HG03442 (cell line): ENCODE measurements at regions not wholly inside any gene's neighbourhood (a gene's known extent, or its start where the extent isn't known, plus 50 kb on each side); places are given as distances from the start of the nearest gene placed in this dataset.

ENCODE experiments used
- ATAC-seq: cut with Tn5 transposase; IDR thresholded peaks from one replicate; pipeline ENCODE4 v1.9.1; 2021; ENCODE audit warnings: mild to moderate bottlenecking, moderate library complexity; ENCODE audit not compliant: unreplicated experiment

DNA sequence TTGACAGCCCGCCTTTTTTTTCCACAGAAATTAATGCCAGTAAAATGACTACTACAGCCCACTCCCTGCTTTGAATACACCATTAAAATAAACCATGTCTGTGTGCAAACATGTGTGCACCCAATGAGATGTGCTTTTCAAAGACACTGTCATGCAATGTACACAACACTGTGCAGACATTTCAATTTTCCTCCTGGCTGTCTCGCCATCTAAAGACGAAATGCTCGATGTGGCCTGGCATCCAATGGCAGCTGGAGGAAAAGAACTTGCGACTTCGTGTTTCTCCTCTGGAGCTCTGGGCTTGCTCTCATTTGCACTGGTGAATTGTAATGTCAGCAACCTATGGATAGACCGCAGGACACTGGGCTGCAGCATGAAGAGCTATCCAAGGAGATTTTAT, 147.0 kb upstream of the NAV2 start:
- no peak for ATAC-seq

DNA sequence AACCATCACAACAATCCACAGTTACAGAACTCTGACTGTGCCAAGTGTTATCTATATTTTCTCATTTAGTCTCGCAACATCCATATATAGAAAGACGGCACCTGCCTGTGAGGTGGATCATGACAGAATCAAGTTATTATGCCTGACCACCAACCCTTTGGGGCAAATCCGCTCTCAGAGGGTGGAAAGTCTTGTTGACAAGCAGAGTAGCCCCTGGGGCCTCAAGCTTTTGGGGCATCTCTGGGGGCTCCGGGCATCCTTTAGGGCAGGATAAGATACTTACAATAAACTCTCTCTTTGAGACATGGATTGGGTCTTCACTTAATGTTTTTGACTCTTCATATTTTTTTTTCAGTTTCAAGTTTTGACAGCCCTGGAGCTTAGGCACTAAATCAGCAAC, 150.5 kb upstream of the NAV2 start:
- no peak for ATAC-seq

DNA sequence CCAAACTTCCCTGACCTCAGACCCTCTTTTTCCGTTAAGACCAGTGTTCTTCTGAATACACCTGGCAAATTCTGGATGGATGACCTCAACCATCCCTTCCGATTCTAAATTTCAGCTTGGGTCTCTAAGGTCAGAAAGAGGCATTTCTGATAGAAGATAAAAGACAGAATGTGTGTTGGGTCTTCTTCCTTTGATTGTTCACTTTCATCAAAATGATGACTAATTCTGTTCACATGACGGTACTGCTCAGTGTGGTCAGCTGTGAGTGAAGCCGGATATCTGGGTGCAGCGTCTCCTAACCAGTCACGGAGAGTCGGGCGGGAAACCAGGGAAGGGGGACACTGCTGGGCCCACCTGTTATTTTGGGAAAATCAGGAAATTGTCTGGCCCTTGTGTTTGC, 151.6 kb upstream of the NAV2 start:
- ATAC-seq = no peak

DNA sequence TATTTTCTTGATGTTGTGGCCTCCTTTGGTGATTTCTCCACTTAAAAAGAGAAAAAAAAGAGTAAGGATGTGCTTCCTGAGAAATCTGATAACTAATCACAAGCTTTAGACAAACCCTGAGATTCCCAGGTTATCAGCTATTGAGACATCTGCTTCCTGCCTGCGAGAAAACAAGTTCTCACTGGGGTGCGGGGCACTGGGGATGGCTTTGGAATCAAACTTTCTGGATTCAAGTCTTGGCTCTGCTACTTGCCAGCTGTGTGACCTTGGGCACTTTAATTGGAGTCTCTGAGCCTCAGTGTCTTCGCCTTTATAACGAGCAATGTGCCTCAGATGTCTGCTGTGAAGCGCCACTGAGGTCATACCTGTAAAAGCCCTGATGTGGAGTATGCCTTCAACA, 152.5 kb upstream of the NAV2 start:
- ATAC-seq = no peak

DNA sequence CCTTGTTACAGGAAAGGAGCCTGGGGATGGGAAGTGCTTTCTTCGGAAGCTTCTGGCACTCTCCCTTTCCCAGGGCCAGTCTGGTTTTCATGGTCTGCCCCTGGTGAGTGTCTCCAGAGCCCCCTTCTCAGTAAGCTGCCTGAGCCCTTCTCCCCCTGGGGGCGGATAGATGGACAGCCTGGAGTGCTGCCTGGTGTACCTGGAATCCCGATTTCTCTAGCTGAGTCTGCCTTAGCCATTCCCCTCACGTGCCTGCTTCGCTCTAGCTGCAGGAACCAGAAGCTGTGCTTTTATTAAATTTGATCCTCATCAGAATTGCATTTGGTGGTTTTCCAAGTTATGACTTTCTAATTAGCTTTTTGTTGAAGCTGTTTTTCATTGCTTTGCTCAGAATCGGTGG, 152.9 kb upstream of the NAV2 start:
- no peak for ATAC-seq

DNA sequence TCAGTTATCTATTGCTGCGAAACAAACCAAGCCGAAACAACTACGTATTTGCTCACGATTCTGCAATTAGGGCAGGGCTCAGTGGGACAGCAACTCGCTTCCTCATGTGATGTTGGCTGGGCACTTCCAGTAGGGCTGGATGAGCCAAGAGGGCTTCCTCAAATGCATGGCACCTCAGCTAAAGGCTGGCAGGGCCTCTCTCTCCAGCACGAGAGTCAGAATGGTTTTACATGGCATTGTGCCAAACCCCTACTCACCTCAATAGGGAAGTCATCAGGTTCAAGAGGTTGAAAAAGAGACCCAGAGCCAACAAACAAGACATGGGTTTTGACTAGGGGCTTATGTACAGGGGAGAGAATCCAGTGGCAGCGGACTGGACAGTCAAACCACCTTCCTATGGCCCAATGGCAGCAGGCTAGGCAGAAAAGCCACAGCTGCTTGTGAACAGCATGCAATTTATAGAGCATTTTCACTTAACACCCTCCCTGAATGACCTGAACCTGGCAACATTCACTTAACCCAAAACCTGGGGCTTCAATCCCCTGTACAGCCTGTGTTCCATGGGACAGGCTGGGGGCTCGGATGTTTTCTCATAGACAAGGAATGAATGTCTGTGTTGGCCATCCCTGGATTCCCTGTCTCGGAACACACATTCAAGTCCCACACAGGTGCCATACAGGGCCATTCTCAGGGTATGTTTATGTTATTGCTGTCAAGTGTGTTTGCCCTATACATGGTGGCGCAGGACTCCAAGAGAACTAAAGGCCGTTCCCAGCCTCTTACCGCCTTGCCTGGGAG, 154.2 kb upstream of the NAV2 start:
- no peak for ATAC-seq

DNA sequence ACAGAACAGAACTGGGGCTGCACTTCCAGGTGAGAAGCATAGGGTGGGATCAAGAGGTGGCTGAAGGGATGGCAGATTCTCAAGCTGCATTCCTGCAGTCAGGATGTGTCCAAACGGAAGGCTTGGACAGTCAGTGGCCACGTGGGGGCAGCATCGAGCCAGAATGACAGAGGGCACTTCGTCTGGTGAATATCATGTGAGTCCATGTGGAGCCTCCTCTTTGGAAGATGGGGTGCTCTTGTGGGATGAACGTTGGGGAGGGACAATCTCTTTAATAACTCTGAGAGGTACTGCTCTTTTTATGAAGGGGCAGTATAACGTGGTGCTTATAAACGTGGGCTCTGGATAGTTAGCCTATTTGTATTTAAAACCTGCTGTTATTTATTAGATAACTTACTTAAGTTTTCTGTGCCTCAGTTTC, 154.9 kb upstream of the NAV2 start:
- ATAC-seq = no peak

DNA sequence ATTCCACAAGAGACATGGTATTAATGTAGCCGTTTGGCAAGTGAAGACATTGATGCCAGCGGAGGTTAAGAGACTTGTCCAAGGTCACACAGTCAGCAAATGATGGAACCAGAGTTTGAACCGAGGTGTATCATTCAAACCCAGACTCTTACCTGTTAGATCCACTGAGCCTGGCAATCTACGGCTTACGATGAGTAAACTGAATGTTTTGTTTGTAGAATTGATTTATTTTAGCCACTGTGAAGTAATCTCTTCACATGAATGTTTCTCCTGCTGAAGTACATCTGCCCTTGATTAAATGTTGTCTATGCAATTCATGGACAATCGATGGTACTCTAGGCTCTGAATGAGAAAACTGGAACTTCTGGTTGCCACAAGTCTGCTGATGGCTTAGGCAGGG, 155.5 kb upstream of the NAV2 start:
- no peak for ATAC-seq

DNA sequence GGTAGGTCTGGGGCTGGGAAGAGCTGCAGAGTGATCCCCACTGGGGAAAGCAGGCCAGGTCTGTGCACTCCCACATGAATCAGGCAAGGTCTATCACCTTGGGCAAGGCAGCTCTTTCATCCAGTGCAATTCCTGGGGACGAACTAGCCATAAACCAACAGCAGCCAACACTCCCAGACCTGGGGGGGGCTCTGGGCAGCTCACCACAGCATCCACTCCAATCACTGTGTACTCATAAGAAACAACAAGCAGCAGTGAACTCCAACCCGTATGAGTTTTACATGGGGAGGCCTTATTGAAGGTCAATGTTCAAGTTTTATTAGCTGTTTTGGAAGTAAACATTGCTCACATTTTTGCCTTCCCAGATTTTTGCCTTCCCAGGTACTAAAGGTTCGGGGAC, 157.4 kb upstream of the NAV2 start:
- ATAC-seq = no peak

DNA sequence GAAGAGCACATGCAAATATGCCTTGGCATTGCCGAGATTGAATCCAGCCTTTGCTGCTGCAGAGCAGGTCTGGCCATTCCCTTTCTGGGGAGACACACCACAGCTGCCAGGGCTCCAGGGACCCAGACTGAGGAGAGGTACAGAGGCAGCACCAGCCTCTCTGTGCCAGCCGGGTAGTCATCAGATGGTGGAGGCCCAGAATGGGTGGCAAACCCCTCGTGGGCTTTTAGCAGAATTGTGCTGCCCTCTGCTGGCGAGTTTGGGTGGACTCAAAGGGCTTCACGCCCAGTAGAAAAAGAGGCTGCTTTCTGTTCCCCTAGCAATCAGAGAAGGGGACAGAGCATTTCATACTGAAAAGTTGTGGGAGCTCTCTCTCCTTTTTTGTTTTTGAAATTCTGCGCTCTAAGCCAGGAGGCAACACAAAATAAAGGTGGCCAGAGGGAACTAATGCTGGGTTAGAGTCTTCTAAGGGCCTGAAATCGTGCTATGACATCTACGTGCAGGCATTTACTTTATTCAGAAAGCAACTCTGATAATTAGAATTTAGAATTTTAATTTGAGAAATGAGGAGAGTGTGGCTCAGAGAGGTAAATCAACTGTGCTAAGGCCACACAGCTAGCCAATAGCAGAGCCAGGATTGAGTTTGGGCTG, 158.8 kb upstream of the NAV2 start:
- peak; percentile 60 for ATAC-seq

DNA sequence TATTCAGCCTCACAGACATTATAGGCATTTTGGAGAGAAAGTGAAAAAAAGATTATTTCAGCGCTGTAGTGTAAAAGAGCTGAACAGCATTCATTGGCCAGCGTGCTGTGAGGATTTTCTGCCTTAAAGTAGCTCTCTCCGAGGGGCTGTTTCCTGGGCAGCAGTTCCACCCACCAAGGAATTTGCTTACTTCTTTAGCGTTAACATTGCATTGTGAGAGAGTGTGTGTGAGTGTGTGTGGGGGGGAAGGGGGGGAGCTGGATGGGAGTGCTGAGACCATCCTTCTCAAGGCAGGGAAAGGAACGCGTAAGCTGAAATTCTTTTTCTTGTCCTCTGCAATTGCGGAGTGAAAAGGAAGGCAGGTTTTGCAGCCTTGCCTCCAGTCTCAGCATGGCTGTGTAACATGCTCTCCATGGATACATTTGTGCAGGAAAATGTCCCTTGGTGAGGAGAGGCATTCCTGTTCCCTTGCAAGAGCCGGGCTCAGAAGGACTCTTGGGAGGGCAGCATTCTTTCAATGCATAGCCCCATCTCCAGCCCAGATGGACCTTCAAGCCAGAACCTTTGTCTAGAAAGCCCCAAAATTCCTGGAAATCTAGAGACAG, 159.9 kb upstream of the NAV2 start:
- no peak for ATAC-seq

DNA sequence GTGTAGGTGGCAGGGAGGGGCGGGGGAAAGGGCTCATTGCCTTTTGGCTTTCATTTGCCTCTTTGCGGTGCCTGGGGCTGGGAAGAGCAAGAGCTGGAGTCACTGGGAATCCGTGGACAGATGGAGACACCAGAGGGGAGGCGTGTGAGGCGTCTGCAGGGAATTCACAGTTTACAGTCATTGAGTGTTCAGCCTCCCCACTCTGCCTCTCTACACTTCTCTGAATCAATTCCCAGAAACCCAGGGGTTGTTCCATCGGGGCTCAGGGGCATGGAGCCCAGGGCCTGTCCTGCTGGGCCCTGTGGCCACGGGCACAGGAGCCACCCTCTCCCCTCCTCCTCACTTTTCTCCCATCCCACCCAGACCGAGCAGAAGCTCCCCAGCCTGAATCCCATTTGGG, 160.5 kb upstream of the NAV2 start:
- ATAC-seq = no peak

DNA sequence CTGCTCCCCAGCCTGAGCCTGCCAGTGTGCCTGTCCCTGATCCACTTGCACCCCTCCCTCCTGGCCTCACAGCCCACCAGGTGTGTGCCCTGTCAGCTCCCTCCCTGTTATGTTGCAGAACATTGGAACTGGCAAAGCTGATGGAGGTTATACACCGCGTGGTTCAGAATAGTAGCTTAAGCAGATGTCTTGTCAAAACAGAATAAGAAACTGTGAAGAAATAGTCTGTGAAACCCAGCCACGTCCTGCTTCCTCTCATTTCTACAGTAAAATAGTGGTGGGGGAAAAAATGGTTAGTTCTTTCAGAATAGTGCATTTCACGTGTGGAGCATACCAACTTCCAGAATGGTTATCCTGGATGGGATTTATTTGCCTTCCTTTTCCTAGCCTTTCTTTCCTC, 161.2 kb upstream of the NAV2 start:
- ATAC-seq = no peak

DNA sequence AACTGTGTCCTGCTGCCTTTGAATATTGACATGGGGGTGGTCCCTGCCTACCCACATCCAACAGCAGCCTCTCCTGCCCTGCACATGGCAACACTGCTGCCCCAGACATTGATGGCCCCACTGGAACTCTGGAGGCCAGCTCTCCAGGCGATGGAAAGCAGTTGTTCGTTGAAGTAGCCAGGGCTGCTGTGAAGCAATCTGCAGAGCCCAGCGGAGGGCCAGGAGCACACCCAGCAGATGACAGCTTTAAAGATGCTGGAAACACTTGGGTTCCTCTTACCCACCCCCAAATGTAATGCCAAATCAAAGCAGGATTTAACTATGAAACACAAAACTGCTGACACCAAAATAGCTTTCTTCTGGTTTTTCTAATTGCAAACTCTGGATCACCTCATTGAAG, 165.6 kb upstream of the NAV2 start:
- no peak for ATAC-seq

DNA sequence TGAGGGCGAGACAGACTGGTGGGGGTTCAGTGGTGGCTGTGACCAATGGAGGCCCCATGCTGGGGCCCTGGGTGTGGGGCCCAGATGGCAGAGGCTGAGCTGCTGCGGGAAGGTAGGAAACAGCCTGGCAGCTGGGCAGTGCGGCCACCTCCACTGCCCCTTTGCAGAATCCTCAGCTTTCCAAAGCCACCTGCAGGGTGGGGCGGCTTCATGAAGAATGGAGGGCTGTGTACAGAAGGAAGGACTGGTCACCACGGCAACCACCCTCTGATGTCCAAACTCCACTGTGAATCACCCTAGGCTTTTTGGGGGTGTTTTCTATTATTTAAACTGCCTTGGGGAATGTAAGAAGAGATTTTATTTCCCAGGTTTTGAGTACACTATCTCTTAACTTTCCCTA, 166.3 kb upstream of the NAV2 start:
- ATAC-seq = no peak

DNA sequence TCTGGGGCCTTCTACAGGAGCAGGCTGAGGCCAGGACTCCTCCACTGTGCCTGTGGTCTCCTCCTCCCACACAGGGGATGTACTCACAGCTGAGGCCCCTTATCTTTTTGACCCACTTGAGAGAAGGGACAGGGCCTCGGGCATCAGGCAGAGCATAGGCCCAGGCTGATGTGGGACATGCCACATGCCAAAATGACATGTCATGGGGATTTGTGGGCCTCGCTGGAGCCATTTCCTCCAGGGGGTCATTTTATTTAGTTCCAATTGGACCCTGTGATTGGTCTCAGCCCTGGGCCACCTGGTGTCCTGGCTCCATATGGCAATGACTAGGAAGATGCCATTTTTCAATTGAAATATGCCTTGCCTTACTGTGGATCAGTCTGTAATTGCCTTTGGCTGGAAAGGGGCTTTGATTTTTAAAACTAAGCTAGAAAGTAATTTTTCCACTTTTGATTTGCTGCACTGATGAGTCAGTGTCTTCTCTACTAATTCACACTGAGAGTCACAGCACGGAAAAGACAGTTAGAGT, 171.1 kb upstream of the NAV2 start:
- no peak for ATAC-seq

DNA sequence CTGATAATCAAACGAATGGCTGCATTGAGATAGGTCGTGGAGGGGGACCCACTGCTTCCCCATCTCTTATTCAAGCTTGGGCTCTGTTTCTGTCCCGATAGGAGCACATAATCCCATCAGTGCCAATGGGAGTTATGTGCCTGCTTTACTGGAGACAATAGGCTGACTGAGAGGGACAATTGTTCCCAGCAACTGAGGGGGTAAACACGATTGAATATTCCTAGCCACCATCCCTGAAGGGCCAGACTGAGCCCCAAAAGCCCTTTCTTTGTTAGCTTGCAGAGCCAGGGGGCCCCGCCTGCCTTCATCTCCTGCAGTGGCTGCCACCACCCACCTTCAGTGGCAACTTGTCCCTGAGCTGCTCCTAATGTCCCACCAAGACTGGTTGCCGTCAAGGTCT, 172.8 kb upstream of the NAV2 start:
- no peak for ATAC-seq

DNA sequence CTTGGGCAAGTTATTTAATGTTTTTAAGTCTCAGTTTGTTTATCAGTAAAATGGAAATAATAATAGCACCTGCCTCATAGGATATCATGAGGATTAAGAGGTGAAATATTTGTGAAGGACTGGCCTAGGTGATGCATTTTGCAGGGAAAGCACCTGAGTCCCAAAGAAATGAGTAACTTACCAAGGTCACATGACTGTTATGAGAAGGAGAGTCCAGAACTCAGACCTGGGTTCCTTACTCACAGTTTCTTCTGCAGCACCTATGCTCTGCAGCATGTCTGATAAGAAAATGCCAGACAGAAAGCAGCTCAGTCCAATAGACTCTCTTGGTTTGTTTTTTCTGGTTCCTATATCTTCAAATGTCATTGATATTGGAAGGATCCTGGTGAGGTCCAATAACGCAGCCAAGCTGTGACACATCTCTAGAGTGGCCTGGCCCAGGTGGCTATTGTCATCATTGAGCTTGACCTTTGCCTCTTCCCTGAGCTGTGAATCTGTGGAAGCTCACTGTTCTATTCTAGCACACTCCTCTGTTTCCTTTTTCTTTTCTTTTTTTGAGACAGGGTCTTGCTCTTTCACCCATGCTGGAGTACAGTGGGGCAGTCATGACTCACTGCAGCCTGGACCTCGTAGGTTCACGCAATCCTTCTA, 174.7 kb upstream of the NAV2 start:
- ATAC-seq = no peak

DNA sequence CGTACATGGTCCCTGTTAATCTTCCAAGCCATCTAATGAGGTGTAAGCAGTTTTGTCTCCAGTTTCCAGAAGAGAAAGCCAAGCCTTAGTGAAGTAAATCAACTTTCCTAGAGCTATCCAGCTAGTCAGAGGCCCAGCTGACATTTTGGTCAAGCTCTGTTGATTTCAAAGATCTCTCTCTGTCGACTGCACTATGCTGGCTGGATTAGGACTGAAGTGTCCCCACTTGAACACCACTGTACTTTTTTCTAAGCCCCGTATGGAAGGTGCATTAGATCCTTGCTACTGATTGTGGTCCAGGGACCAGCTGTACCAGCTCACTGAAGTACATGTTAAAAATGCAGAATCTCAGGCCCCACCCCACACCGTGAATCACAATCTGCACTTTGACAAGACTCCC, 176.5 kb upstream of the NAV2 start:
- no peak for ATAC-seq

DNA sequence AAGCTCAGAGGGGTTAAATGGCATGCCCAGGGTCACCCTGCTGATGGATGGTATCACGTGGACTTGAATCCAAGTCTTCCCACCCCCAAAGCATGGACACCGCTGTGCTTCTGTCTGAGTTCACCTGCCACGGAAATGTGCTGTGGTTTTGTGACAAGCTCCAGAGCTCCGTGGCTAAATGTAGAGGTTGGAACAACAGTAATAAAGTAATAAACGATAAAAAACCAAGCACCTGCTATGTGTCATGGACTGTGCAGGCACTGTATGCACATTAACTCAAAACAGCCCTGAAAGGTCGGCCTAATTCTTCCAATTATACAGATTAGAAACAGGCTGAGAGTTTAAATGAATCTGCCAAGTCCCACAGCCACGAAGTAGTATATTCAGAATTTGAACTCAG, 182.1 kb upstream of the NAV2 start:
- ATAC-seq = no peak

DNA sequence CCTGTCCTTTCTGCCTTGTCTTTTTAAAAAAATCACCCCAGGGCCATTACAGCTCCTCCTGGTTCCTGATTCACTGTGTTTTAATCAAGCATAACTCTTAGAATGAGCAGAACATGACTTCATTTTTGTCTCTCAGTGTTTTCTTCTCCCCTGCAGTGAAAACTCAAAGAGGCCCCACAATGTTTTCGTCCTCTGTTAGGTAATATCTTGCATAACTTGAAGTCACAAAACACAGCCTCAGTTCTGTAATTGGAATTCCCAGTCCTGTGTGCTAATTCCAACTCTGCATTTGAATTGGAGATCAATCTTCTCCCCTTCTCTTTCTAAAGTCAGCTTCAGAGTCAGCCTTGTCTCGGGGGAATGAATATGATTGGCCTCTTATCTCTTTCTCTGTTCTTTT, 186.5 kb upstream of the NAV2 start:
- no peak for ATAC-seq

DNA sequence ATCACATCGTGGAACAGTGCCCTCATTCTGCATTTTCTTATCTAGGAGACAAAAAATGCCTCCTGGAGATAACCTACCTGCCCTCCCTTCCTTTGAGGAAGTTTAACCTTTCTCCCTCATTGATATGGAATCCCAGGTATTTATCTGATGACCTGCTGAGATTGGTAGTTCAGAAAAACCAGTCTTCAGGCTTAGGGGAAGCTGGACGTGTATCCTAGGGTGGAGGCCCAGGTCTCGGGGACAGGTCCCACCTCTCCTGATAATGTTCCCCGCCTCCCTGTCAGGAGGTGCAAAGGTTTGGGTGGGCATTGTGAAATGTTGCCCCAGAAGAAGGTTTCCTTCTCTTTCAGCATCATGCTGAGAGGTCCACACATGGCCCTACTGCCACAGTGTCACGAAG, 186.9 kb upstream of the NAV2 start:
- no peak for ATAC-seq
